Liver (tissue), 8 donors: ENCODE measurements at regions not wholly inside any gene's neighbourhood (a gene's known extent, or its start where the extent isn't known, plus 50 kb on each side); places are given as distances from the start of the nearest gene placed in this dataset.

Experiments
- DNase-seq: peaks from one replicate; pipeline ENCODE4 v3.0.0-alpha.2; 2017; ENCODE audit warnings: low spot score
- H3K27ac ChIP-seq, 2 donors: one replicate each; pipeline ENCODE4 v1.7.0; 2013; ENCODE audit warnings: inconsistent platforms in 2 of 2, low read length in 2 of 2, control low read depth in 1 of 2, low read depth in 1 of 2, mild to moderate bottlenecking in 1 of 2
- H3K27me3 ChIP-seq, 4 donors: one replicate each; pipeline versions ENCODE4 v1.6.1 to v1.7.0; 2013; ENCODE audit warnings: low read length in 3 of 4, inconsistent platforms in 1 of 4, mild to moderate bottlenecking in 1 of 4, moderate library complexity in 1 of 4; ENCODE audit not compliant: control insufficient read depth in 4 of 4, insufficient read depth in 4 of 4
- H3K36me3 ChIP-seq, 4 donors: one replicate each; pipeline versions ENCODE4 v1.6.1 to v1.7.0; 2013; ENCODE audit warnings: low read length in 3 of 4, mild to moderate bottlenecking in 3 of 4, low read depth in 1 of 4, moderate library complexity in 1 of 4; ENCODE audit not compliant: control insufficient read depth in 4 of 4, insufficient read depth in 3 of 4
- H3K4me1 ChIP-seq, 4 donors: one replicate each; pipeline versions ENCODE4 v1.6.1 to v1.7.0; 2013; ENCODE audit warnings: low read length in 3 of 4, mild to moderate bottlenecking in 3 of 4, moderate library complexity in 1 of 4; ENCODE audit not compliant: control insufficient read depth in 4 of 4, insufficient read depth in 4 of 4
- H3K4me3 ChIP-seq, 3 donors: one replicate each; pipeline versions ENCODE4 v1.6.1 to v1.7.0; 2013; ENCODE audit warnings: low read length in 3 of 3, control low read depth in 1 of 3, low read depth in 1 of 3, mild to moderate bottlenecking in 1 of 3
- H3K9ac ChIP-seq, 2 donors: one replicate each; pipeline ENCODE4 v1.7.0; 2013; ENCODE audit warnings: low read length in 2 of 2, mild to moderate bottlenecking in 2 of 2, moderate library complexity in 2 of 2, control low read depth in 1 of 2, low read depth in 1 of 2
- H3K9me3 ChIP-seq, 4 donors: one replicate each; pipeline versions ENCODE4 v1.6.1 to v1.7.0; 2013; ENCODE audit warnings: low read length in 3 of 4; ENCODE audit not compliant: control insufficient read depth in 4 of 4
- FOXA1 ChIP-seq: IDR thresholded peaks from 2 replicates; pipeline ENCODE4 v1.6.1; 2016; ENCODE audit warnings: antibody characterized with exemption
- FOXA2 ChIP-seq: IDR thresholded peaks from 2 replicates; pipeline ENCODE4 v1.6.1; 2016; ENCODE audit warnings: antibody characterized with exemption
- GABPA ChIP-seq, 2 donors: IDR thresholded peaks in 1 of 2; conservative IDR thresholded peaks in 1 of 2; 2 replicates each; pipeline ENCODE4 v1.6.1; 2016; ENCODE audit warnings: antibody characterized with exemption in 2 of 2, mild to moderate bottlenecking in 1 of 2, moderate library complexity in 1 of 2
- HNF4A ChIP-seq, 2 donors: conservative IDR thresholded peaks; 2 replicates each; pipeline ENCODE4 v1.6.1; 2016; ENCODE audit warnings: antibody characterized with exemption in 2 of 2, mild to moderate bottlenecking in 2 of 2
- HNF4G ChIP-seq: IDR thresholded peaks from 2 replicates; pipeline ENCODE4 v1.6.1; 2016; ENCODE audit warnings: antibody characterized with exemption
- JUND ChIP-seq, 2 donors: IDR thresholded peaks; 2 replicates each; pipeline ENCODE4 v1.6.1; 2016; ENCODE audit warnings: antibody characterized with exemption in 2 of 2
- NR2F2 ChIP-seq: IDR thresholded peaks from 2 replicates; pipeline ENCODE4 v1.6.1; 2016; ENCODE audit warnings: antibody characterized with exemption
- RAD21 ChIP-seq, 2 donors: IDR thresholded peaks; 2 replicates each; pipeline ENCODE4 v1.6.1; 2016; ENCODE audit warnings: antibody characterized with exemption in 2 of 2, mild to moderate bottlenecking in 2 of 2
- RXRA ChIP-seq, 2 donors: IDR thresholded peaks; 2 replicates each; pipeline ENCODE4 v1.6.1; 2017 to 2018; ENCODE audit warnings: antibody characterized with exemption in 2 of 2, mild to moderate bottlenecking in 1 of 2
- SP1 ChIP-seq: IDR thresholded peaks from 2 replicates; pipeline ENCODE4 v1.6.1; 2018; ENCODE audit warnings: antibody characterized with exemption, mild to moderate bottlenecking
- TAF1 ChIP-seq: conservative IDR thresholded peaks from 2 replicates; pipeline ENCODE4 v1.6.1; 2016; ENCODE audit warnings: antibody characterized with exemption, mild to moderate bottlenecking
- YY1 ChIP-seq: IDR thresholded peaks from 2 replicates; pipeline ENCODE4 v1.6.1; 2016; ENCODE audit warnings: antibody characterized with exemption, mild to moderate bottlenecking
- WGBS: extraction: QIAGEN DNeasy Blood & Tissue Kit; methylation state at CpG from one replicate; pipeline ENCODE4 v1.1.7; 2013; 5-methylcytosine and 5-hydroxymethylcytosine counted together
- TF ChIP-seq, protein P1 (sequence below): fragments of 150-350 bp; IDR thresholded peaks from 2 replicates; pipeline ENCODE4 v1.5.1; 2017; ENCODE audit warnings: improper control_type of control experiment, low read depth, low read length; ENCODE audit not compliant: missing input control
- TF ChIP-seq, protein P2 (sequence below): IDR thresholded peaks from 2 replicates; pipeline ENCODE4 v1.6.1; 2016; ENCODE audit warnings: antibody characterized with exemption, mild to moderate bottlenecking
- TF ChIP-seq, protein P3 (sequence below): IDR thresholded peaks from 2 replicates; pipeline ENCODE4 v1.6.1; 2016; ENCODE audit warnings: antibody characterized with exemption
- TF ChIP-seq, protein P4 (sequence below): IDR thresholded peaks from 2 replicates; pipeline ENCODE4 v1.6.1; 2016; ENCODE audit warnings: antibody characterized with exemption
- TF ChIP-seq, protein P5 (sequence below): IDR thresholded peaks from 2 replicates; pipeline ENCODE4 v1.6.1; 2016; ENCODE audit warnings: antibody characterized with exemption
- donor health status: healthy.
- donor health status: healthy.
- donor health status: healthy.
- donor health status: healthy.
- donor health status: healthy.

- H3K9ac ChIP-seq: no peak overlapping the region
- H3K36me3 ChIP-seq: no peaks in the 10 kb centered on the region
- H3K4me1 ChIP-seq: peaks cover 0 to 2% (median 0%) of the 10 kb centered on the region in 4 donors
- 82% methylated on average over 2 of the region's 2 CpGs for WGBS
- TF ChIP-seq, protein P1, sequence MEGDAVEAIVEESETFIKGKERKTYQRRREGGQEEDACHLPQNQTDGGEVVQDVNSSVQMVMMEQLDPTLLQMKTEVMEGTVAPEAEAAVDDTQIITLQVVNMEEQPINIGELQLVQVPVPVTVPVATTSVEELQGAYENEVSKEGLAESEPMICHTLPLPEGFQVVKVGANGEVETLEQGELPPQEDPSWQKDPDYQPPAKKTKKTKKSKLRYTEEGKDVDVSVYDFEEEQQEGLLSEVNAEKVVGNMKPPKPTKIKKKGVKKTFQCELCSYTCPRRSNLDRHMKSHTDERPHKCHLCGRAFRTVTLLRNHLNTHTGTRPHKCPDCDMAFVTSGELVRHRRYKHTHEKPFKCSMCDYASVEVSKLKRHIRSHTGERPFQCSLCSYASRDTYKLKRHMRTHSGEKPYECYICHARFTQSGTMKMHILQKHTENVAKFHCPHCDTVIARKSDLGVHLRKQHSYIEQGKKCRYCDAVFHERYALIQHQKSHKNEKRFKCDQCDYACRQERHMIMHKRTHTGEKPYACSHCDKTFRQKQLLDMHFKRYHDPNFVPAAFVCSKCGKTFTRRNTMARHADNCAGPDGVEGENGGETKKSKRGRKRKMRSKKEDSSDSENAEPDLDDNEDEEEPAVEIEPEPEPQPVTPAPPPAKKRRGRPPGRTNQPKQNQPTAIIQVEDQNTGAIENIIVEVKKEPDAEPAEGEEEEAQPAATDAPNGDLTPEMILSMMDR: no peak
- TF ChIP-seq, protein P2, sequence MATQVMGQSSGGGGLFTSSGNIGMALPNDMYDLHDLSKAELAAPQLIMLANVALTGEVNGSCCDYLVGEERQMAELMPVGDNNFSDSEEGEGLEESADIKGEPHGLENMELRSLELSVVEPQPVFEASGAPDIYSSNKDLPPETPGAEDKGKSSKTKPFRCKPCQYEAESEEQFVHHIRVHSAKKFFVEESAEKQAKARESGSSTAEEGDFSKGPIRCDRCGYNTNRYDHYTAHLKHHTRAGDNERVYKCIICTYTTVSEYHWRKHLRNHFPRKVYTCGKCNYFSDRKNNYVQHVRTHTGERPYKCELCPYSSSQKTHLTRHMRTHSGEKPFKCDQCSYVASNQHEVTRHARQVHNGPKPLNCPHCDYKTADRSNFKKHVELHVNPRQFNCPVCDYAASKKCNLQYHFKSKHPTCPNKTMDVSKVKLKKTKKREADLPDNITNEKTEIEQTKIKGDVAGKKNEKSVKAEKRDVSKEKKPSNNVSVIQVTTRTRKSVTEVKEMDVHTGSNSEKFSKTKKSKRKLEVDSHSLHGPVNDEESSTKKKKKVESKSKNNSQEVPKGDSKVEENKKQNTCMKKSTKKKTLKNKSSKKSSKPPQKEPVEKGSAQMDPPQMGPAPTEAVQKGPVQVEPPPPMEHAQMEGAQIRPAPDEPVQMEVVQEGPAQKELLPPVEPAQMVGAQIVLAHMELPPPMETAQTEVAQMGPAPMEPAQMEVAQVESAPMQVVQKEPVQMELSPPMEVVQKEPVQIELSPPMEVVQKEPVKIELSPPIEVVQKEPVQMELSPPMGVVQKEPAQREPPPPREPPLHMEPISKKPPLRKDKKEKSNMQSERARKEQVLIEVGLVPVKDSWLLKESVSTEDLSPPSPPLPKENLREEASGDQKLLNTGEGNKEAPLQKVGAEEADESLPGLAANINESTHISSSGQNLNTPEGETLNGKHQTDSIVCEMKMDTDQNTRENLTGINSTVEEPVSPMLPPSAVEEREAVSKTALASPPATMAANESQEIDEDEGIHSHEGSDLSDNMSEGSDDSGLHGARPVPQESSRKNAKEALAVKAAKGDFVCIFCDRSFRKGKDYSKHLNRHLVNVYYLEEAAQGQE: no peak
- TF ChIP-seq JUND (IDR thresholded peaks at IDR 0.05) (no peak), SP1 (no peak), FOXA2 (no peak), RXRA (IDR thresholded peaks at IDR 0.05) (no peak), HNF4A (conservative IDR thresholded peaks at IDR 0.05) (no peak), YY1 (no peak), GABPA (IDR thresholded peaks at IDR 0.05 in 1 of 2, conservative IDR thresholded peaks at IDR 0.05 in 1 of 2) (no peak), TAF1 (no peak), FOXA1 (no peak), RAD21 (IDR thresholded peaks at IDR 0.05) (no peak), HNF4G (no peak)
- TF ChIP-seq, protein P3, sequence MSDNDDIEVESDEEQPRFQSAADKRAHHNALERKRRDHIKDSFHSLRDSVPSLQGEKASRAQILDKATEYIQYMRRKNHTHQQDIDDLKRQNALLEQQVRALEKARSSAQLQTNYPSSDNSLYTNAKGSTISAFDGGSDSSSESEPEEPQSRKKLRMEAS: no peak
- TF ChIP-seq, protein P4, sequence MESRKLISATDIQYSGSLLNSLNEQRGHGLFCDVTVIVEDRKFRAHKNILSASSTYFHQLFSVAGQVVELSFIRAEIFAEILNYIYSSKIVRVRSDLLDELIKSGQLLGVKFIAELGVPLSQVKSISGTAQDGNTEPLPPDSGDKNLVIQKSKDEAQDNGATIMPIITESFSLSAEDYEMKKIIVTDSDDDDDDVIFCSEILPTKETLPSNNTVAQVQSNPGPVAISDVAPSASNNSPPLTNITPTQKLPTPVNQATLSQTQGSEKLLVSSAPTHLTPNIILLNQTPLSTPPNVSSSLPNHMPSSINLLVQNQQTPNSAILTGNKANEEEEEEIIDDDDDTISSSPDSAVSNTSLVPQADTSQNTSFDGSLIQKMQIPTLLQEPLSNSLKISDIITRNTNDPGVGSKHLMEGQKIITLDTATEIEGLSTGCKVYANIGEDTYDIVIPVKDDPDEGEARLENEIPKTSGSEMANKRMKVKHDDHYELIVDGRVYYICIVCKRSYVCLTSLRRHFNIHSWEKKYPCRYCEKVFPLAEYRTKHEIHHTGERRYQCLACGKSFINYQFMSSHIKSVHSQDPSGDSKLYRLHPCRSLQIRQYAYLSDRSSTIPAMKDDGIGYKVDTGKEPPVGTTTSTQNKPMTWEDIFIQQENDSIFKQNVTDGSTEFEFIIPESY: no peak
- TF ChIP-seq, protein P5, sequence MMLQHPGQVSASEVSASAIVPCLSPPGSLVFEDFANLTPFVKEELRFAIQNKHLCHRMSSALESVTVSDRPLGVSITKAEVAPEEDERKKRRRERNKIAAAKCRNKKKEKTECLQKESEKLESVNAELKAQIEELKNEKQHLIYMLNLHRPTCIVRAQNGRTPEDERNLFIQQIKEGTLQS: no peak
- H3K27ac ChIP-seq: no peak overlapping the region
- no peaks in the 10 kb centered on the region for H3K27me3 ChIP-seq
- DNase-seq: no peak
- H3K4me3 ChIP-seq: no peak overlapping the region
- H3K9me3 ChIP-seq: no peaks in the 10 kb centered on the region
Observed at GRCh38 chr5:25641124-25641523, 996.3 kb upstream of the CDH10 start.

DNA sequence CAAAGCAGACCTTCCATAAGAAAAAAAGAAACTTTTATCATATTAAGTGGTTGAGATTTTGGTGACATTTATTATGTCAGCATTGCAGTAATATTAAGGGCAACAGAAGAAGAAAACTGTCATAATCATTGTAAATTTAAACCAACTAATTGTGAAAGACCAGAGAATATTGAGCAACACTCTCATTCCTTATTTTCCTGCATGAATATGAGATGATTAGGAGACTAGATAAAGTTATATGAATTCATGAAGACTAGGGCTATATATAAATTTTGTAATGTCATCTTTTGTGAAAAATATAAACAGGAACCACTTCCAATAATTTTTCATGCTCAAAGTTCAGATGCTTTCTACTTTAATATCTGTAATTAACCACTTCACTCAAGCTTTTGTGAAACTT, 974.5 kb upstream of the CDH10 start:
- TF ChIP-seq, protein P3: no peak
- TF ChIP-seq SP1 (no peak), NR2F2 (no peak), TAF1 (no peak), FOXA2 (no peak), HNF4G (no peak), GABPA (IDR thresholded peaks at IDR 0.05 in 1 of 2, conservative IDR thresholded peaks at IDR 0.05 in 1 of 2) (no peak)
- Histone ChIP-seq H3K36me3 (no peaks in the 10 kb centered on the region), H3K9ac (no peak overlapping the region), H3K27ac (no peak overlapping the region), H3K4me3 (no peak overlapping the region), H3K27me3 (no peaks in the 10 kb centered on the region), H3K4me1 (peaks cover 0 to 2% (median 0%) of the 10 kb centered on the region in 4 donors), H3K9me3 (peaks cover 0 to 6% (median 0%) of the 10 kb centered on the region in 4 donors)
- DNase-seq: no peak
